Hepatic stellate cell (primary cell): ENCODE measurements at regions not wholly inside any gene's neighbourhood (a gene's known extent, or its start where the extent isn't known, plus 50 kb on each side); places are given as distances from the start of the nearest gene placed in this dataset.
"Not testable (repeated sequence)": the region's sequence is repeated elsewhere in the genome, so short reads cannot be mapped to it uniquely, and the experiment has no call there.

Experiments
- DNase-seq: peaks from one replicate; pipeline ENCODE4 v3.0.0; 2011; ENCODE audit warnings: low spot score

DNA sequence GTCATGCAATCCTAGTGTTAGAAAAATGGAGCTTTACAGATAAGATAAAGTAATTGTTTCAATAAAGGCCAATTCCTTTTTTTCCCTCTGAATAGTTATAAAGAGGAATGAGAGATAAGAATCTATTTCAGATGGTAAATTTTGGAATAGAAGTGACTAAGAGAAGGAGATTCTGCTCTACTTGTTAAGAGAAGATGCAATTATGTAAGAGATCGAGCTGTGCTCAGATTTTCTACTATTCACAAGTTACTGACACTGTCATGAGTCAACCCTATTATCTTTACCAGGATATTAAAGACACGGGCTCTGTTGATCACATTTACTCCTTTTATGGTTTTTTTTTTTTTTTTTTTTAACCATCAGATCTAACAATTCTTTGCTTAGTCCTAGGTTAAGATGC lies 511.3 kb downstream of the ARL4A start:
- DNase-seq: no peak

DNA sequence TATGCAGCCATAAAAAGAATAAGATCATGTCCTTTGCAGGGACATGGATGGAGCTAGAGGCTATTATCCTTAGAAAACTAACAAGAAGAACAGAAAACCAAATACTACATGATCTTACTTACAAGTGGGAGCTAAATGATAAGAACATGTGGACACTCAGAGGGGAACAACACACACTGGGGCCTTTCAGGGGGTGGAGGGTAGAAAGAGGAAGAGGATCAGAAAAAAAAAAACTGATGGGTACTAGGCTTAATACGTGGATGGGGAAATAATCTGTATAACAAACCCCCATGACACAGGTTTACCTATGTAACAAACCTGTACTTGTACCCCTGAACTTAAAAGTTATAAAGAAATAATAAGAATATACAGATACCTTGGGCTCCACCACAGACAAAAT lies 514.2 kb downstream of the ARL4A start:
- DNase-seq: no peak

DNA sequence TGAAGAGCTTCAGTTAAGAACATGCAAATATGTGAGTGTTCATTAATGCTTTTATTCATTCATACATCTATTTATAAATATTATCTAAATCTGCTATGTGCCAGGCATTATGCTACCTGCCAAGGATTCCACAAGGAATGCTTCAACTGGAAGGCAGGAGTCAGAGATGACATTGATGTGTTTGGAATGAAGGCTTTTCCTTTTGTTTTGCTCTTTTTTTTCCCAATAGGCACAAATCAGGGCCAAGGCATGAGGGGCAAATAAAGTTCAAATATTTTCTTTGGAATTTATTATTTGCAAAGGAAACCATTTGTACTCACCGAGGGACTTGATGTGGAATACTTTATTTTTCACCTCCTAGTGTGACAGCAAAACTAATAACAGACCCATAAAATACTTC lies 530.3 kb downstream of the ARL4A start:
- no peak for DNase-seq

DNA sequence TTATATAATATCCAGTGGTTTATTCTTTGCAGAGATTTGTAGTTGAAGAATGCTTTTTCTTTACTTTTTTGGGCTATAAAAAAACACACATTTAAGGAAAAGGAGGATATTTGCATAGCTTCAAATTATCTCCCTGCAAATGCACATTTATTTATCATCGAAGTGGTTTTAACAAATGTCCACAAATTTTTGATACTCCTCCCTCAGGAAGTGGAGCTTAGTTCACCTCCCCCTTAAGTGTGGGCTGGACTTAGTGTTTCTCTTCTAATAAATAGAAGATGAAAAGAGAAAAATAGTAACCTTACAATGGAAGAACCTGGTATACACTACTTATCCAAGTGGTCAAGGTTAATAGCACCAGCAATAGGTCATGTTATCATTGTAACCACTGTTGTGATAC lies 537.6 kb downstream of the ARL4A start:
- DNase-seq: no peak

DNA sequence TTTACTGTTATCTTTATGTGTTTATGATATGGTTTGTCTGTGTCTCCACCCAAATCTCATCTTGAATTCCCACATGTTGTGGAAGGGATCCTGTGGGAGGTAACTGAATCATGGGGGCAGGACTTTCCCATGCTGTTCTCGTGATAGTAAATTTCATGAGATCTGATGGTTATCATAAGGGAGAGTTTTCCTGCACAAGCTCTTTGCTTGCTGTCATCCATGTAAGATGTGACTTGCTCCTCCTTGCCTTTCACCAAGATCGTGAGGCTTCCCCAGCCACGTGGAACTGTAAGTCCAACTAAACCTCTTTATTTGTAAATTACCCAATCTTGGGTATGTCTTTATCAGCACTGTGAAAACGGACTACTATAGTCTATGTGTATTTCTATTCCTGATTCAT lies 539.0 kb downstream of the ARL4A start:
- DNase-seq: no peak

DNA sequence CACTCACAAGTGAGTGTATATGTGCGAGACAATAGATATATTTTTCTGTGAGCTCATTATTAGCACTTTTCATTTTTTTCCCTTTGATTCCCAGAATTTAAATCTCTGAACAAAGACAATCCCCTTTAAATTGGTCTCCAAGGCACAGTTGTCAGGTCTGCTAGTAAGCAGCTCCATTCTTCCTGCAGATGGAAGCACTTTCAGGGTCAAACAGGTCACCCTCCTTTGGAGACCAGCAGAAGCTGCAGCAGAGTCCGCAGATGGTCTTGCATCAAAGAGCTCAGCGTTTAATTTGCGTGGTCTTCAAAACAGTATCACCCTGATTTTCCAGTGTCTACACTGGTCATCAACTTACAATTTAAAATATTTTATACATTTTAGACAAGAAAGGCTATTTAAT lies 543.8 kb downstream of the ARL4A start:
- no peak for DNase-seq

DNA sequence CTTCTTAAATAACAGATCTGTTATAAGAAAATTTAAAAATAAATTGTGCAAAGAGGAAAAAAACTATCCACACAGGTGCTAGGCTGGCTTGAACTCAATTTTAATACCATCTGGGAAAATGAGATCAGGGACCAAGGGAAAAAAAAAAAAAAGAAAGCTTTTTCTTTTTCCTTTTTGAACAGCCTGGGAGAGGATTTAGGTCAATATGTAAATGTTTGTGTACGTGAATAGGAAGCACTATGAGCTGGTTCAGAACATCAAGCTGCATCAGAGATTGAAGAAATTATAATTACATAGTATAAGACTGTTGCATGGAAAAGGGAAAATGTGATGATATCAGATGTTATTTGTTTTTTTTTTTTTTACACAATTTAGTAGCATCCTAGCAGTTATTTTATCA lies 548.0 kb downstream of the ARL4A start:
- DNase-seq: no peak

DNA sequence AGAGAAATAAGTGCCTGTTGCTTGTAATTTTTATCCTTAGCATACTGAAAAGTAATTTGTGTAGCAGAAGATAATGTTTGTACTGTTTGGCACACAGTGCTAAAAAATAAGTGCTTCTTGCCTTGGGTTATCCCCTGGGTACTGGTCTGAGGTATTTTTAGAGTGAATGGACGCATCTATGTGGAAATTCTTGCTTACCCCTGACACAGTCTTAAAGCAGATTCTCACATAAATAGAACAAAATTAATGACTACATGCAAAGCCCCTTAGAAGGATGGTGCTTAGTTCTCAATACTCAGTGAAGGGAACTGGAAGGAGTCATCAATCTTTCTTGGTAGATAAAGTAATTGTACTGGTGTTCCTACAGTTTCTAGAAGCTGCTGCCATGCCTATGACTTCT lies 548.6 kb downstream of the ARL4A start:
- DNase-seq: no peak

DNA sequence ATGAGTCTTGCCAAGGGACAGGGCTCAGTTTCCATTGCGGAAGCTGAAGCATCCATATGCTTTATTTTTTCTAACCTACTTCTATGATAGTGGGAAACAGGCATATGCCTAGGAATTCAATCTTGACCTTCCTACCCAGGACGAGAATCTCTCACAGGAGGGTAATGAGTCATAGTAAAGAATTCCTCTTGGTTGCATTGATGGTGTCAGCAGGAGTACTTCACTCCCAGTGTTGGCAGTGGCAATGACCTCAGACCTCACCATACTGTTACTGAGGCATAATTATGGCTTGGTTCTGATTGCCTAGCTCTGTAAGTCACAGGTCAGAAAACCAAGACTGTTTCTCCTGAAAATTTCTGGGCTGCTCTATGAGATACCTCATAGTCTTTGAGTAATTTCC lies 552.9 kb downstream of the ARL4A start:
- peak; percentile 9 for DNase-seq

DNA sequence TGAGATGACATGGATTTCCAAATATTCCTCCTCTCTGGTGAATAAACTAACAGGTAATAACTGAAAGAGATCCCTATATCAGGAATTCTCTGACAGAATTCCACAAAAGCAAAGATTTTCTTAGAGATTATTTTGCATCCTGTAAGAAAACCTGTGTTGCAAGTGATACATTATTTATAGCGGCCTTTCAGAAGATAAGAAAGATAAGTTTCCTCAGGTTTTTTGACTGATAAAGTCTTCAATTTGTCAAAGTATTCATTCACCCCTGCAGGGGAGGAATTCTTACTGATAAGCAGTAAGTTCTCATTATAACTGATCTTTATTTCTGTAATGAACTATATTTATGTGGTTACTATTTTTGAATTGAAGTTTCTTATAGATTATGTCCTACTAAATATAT lies 554.0 kb downstream of the ARL4A start:
- DNase-seq: no peak

DNA sequence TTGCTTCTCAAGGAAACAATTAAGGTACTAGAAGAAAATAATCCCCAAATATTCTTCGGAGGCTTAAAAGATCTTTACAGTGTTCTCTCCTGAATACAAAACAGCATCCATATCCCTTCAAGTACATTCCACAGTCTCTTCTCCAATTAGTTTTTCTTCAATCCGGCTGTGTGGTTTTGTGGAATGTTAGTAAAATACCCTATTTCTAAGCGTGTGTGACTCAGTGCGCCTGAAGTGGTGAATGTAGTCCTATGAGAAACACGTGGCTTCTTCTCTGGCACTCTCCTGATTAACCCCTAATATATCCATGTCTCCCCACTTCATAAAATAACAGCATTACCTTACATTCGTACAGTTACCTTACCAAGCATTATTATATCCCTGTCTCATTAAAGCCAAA lies 570.2 kb downstream of the ARL4A start:
- no peak for DNase-seq

DNA sequence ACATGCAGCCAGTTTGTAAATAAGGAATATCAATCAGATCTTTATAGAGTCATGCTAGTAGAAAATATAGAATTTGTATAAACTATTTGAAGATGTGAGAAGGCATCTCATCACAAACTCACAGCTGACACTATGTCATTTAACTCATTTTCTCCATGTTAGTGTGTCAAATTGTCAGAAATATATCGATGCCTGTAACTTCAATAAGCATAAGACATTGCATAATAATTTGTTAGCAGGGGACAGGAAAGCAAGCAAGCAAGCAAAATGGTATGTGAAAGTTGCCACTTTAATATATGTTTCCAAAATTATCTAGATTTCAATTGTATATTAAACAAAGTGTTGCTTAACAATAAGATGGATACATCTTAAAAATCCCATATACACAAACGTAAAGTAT lies 571.0 kb downstream of the ARL4A start:
- no peak for DNase-seq

DNA sequence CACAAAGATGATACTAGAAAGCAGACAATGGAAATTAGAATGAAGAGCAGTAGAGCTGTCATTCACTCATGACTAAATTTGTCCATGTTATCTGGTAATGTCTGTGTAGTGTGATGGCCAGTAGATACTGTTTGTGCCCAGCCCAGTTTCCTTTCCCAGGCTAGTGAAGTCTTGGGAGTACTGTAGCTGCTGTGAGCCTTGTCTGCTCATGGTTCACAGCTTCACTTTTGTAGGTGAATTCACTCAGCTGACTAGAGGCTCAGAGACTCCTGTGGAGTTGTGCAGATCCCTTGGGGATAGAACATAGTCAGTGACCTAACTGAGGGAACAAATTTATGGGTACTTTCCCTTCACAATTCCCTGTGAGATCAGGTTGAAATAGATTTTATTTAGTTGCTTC lies 572.5 kb downstream of the ARL4A start:
- DNase-seq: no peak

DNA sequence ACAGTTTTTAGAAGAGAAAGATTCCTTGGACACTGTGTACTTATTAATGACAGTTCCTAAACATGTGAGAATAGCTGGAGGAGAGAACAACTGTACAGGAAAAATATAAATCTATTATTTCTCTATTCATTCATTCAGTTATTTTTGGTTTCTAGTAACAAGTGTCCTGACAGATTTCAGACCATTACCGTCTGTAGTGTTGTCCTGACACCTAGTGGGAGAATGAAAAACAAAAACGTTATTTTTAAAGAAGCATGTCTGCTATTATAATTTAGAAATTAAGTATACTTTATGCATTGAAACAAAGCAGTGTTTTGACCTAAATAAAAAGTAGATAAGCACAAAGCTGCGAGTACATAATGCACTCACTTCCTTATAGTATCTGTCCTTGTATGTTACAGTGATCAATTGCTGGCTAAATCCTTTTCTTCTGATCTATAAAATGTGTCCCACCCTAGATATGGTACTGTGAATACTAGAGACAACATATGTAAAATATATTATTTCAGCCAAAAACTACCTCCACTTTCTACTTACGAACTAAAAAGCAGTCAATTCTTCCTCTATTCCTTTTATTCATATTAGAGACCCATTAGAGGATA lies 575.6 kb downstream of the ARL4A start:
- peak; percentile 5 for DNase-seq

DNA sequence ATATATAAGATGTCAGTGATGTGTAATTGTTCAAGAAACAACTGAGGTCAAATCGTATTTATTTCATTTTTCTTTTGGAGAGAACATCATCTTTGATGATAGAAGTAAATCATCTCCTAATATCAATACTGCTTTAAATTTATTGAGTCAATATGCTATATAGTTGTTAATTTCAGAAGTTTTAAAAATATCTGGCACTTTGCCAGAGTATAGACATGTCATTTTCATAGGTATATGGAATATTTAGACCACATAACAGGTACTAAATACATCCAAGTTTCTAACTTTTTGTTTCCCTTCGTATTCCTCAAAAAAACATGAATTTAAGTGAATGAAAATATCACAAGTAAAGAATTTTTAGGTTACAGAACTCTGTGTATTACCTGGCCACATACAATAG lies 577.8 kb downstream of the ARL4A start:
- no peak for DNase-seq

DNA sequence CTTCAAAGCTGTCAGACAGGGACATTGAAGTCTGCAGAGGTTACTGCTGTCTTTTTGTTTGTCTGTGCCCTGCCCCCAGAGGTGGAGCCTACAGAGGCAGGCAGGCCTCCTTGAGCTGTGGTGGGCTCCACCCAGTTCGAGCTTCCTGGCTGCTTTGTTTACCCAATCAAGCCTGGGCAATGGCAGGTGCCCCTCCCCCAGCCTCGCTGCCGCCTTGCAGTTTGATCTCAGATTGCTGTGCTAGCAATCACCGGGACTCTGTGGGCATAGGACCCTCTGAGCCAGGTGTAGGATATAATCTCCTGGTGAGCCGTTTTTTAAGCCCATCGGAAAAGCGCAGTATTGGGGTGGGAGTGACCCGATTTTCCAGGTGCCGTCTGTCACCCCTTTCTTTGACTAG lies 586.8 kb downstream of the ARL4A start:
- not testable (repeated sequence) for DNase-seq

DNA sequence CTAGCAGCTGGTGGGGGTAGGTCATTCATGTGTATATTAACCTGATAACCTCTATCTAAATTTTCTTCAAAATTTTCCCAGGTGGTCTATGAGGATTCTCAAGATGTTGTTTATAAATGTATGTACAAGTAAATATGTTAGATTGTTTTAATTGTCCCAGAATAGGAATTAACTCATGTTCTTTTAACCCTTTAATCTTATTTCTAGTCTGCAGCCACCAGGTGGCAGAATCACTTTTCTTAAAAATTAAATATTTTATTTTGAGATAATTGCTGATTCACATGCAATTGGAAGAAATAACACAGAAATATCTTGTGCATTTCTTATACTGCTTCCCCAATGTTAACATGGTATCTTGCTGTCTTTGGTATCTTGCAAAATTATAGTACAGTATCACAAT lies 589.5 kb downstream of the ARL4A start:
- no peak for DNase-seq

DNA sequence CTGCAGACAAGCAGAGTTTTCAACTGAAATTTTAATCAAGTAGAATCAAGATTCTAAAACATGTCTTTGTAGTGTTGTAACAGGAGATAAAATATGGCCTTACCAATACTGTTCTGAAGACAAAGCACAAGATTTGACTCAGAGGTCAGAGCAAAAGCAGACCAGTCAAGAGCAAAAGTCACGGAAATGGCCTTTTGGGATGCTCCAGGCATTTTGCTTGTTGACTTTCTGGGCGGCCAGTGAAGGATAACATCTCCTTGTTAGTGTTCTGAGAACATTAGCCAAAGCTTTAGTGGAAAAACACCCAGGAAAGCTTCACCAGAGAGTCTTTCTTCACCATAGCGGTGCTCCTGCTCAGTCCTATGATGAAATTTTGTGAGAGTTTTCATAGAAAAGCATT lies 590.6 kb downstream of the ARL4A start:
- no peak for DNase-seq

DNA sequence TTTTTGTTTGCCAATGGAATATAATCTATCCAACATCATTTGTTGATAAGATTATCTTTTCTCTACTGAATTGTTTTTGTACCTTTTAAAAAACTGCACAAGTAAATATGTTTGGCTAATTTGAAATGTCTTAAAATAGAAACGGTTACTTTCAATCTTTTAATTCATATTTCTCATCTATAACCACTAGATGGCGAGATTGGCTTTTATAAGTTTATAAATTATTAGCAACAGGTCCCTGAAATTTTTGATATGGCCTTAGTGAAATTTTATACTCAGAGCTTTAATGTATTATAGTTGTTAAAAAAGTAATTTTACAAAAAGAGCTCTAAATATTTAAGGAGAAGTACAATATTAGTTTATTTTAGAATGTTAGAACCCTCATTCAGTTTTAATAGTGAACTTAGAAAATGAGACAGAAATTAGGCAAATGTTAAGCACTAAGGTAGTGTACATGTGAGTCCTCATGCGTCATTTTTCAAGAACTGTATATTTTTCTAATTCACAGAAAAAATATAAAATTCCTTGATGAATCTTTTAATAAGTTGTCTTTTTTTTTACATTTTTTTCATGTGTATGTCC lies 592.5 kb downstream of the ARL4A start:
- DNase-seq: no peak

DNA sequence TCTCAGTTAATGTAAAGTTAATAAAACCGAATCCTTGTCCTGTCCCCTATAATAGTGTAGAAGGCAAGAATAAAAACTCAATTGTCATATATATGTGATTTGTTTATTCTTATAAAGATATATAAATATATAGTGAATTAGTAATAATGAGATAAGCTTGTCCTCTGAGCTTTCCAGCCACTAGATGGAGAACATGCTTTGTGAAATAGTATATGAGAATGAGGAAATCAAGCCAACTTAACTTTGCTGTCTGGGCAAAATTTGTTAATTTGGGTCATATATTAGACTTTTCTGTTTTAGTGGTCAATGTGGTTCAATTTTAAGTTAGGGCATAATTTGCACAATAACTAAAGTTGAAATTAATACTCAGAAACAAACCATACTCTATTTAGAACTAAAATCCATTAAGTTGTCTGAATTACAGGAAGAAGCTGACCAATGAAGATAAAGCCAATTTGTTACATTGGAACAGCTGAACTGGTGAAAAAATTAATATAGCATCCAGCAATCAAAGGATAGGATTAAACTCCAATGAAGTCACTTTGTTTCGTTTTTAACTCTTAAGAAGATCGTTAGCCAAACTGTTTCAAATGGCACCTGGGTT lies 595.0 kb downstream of the ARL4A start:
- peak; percentile 6 for DNase-seq

DNA sequence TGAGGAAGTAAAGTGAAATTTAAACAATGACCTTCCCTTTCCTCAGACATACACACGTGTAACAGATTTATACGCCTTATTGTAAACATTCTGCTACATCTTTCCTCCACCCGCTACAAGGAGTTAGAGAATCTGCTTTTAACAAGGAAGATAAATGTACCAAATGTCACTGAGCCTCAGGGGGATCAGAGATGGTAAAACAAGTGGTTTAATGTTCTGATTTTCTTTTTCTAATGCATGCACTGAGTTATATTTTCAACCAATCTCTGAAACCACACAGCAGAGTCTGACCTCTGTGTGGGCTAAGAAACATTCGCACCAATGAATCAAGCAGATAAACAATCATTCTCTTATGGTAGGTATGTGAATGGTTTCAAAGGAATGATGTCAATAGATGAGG lies 599.5 kb downstream of the ARL4A start:
- DNase-seq: no peak

DNA sequence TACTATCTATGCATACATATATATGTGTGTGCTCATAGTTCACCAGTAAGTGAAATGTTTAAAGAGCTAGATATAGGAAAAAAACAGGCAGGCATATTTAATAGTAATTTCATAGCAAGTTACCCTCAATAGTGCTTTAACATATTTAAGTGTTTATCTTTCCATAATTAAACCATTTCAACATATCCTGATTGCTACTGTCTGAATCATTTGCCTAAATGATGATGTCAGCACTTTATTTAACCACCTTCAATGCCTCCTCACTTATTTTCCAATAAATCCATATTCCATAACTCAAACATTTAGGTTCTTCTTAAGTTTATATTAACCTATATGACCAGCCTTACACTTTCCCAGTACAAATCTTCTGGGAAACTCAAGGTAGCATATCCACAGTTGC lies 601.1 kb downstream of the ARL4A start:
- no peak for DNase-seq

DNA sequence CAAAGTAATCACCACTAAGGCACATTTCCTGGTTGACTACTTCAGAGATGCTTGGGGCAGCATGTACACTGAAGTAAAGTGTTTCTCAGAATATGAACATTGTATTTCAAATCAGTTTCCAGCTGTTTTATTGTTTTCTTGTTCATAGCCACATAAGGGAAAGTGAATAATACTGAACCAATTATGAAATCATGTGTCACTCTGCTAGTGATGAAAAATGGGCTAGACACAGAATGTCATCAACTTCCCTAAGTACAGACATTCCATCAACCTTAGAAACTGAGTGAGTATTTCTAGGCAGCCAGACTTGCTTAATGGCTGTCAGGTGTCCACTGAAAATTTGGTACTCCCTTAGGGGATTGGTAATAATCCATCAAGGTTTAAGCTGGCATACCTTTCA lies 603.5 kb downstream of the ARL4A start:
- no peak for DNase-seq
